ENCODE measurements at regions not wholly inside any gene's neighbourhood (a gene's known extent, or its start where the extent isn't known, plus 50 kb on each side); places are given as distances from the start of the nearest gene placed in this dataset.

- no peak for DNase-seq (ENCODE audit: low read depth, low spot score)
These were observed 477.5 kb downstream of the SPRY1 start for GRCh38 chr4:123874063-123874462.

- DNase-seq (ENCODE audit: low read depth, low spot score) = no peak
These were observed 479.5 kb downstream of the SPRY1 start for GRCh38 chr4:123876143-123876542.

GRCh38 chr4:123876671-123877101 lies 480.1 kb downstream of the SPRY1 start:
- DNase-seq (ENCODE audit: low read depth, low spot score) = no peak

GRCh38 chr4:123877551-123877950 lies 481.0 kb downstream of the SPRY1 start:
- DNase-seq (ENCODE audit: low read depth, low spot score) = peak; percentile 60

- no peak for DNase-seq (ENCODE audit: low read depth, low spot score)
These were observed 482.4 kb downstream of the SPRY1 start for GRCh38 chr4:123878976-123879375.

- DNase-seq (ENCODE audit: low read depth, low spot score) = no peak
These were observed 484.0 kb downstream of the SPRY1 start for GRCh38 chr4:123880631-123881030.

GRCh38 chr4:123884922-123885321 lies 488.3 kb downstream of the SPRY1 start:
- no peak for DNase-seq (ENCODE audit: low read depth, low spot score)

GRCh38 chr4:123889507-123889906 lies 492.9 kb downstream of the SPRY1 start:
- DNase-seq (ENCODE audit: low read depth, low spot score) = no peak

GRCh38 chr4:123890889-123891288 lies 494.3 kb downstream of the SPRY1 start:
- no peak for DNase-seq (ENCODE audit: low read depth, low spot score)

GRCh38 chr4:123891881-123892280 lies 495.3 kb downstream of the SPRY1 start:
- DNase-seq (ENCODE audit: low read depth, low spot score) = no peak

GRCh38 chr4:123892368-123892976 lies 495.9 kb downstream of the SPRY1 start:
- no peak for DNase-seq (ENCODE audit: low read depth, low spot score)

- no peak for DNase-seq (ENCODE audit: low read depth, low spot score)
These were observed 496.7 kb downstream of the SPRY1 start for GRCh38 chr4:123893011-123893981.

- peak; percentile 8 for DNase-seq (ENCODE audit: low read depth, low spot score)
These were observed 500.0 kb downstream of the SPRY1 start for GRCh38 chr4:123896446-123897071.

GRCh38 chr4:123898946-123899666 lies 502.5 kb downstream of the SPRY1 start:
- DNase-seq (ENCODE audit: low read depth, low spot score) = no peak

- no peak for DNase-seq (ENCODE audit: low read depth, low spot score)
These were observed 508.3 kb downstream of the SPRY1 start for GRCh38 chr4:123904882-123905281.

GRCh38 chr4:123913598-123913997 lies 517.0 kb downstream of the SPRY1 start:
- no peak for DNase-seq (ENCODE audit: low read depth, low spot score)

GRCh38 chr4:123916821-123917220 lies 520.2 kb downstream of the SPRY1 start:
- DNase-seq (ENCODE audit: low read depth, low spot score) = no peak

GRCh38 chr4:123919576-123920098 lies 523.0 kb downstream of the SPRY1 start:
- no peak for DNase-seq (ENCODE audit: low read depth, low spot score)

GRCh38 chr4:123921339-123921738 lies 524.7 kb downstream of the SPRY1 start:
- DNase-seq (ENCODE audit: low read depth, low spot score) = no peak

- DNase-seq (ENCODE audit: low read depth, low spot score) = no peak
These were observed 526.3 kb downstream of the SPRY1 start for GRCh38 chr4:123922847-123923246.

GRCh38 chr4:123924536-123924935 lies 527.9 kb downstream of the SPRY1 start:
- DNase-seq (ENCODE audit: low read depth, low spot score) = no peak
